ENCODE measurements at regions not wholly inside any gene's neighbourhood (a gene's known extent, or its start where the extent isn't known, plus 50 kb on each side); places are given as distances from the start of the nearest gene placed in this dataset.

DNA sequence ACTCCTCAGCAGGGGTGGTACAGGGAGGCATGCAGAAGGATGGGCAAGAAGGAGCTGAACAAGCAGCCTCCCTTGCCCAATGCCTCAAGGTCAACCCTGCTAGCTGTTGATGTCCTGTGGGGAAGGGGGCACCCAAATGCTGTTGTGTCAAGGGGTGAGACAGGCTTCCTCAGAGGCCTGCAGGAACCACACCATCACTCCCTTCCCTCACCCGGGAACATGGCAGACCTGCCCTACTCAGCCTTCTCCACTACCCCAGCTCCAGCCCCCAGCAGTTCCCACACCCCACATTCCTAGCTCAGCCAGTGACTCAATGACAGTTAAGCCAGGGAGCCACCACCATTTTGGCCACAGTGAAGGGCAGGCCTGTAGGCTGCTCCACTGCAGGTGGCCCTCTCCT lies 53.9 kb upstream of the RMP24 start:
- no peak overlapping the region for H3K4me3 ChIP-seq (ENCODE audit: low read depth, low read length)
- TF ChIP-seq, protein P1, sequence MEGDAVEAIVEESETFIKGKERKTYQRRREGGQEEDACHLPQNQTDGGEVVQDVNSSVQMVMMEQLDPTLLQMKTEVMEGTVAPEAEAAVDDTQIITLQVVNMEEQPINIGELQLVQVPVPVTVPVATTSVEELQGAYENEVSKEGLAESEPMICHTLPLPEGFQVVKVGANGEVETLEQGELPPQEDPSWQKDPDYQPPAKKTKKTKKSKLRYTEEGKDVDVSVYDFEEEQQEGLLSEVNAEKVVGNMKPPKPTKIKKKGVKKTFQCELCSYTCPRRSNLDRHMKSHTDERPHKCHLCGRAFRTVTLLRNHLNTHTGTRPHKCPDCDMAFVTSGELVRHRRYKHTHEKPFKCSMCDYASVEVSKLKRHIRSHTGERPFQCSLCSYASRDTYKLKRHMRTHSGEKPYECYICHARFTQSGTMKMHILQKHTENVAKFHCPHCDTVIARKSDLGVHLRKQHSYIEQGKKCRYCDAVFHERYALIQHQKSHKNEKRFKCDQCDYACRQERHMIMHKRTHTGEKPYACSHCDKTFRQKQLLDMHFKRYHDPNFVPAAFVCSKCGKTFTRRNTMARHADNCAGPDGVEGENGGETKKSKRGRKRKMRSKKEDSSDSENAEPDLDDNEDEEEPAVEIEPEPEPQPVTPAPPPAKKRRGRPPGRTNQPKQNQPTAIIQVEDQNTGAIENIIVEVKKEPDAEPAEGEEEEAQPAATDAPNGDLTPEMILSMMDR (IDR thresholded peaks at IDR 0.05; ENCODE audit: borderline replicate concordance, insufficient read depth, low read depth, low read length), result no peak

DNA sequence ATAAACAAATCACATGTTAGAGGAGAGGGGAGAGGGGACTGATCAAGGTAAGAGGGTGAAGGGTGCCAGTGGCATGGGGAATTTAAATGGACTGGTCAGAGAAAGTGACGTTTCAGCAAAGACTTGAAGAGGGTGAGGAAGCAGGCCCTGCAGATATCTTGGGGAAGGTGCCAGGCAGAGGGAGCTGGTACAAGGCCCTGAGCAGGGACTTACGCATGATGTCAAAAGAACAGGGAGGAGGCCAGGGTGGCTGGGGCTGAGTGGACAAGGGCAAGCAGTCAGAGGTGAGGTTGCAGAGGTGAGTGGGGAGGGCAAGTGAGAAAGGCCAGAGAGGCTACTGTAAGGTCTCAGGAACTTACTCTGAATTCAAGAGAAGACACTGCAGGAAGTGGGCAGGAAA lies 53.3 kb upstream of the RMP24 start:
- TF ChIP-seq, protein P1 (IDR thresholded peaks at IDR 0.05; ENCODE audit: borderline replicate concordance, insufficient read depth, low read depth, low read length), result no peak
- no peak overlapping the region for H3K4me3 ChIP-seq (ENCODE audit: low read depth, low read length)

DNA sequence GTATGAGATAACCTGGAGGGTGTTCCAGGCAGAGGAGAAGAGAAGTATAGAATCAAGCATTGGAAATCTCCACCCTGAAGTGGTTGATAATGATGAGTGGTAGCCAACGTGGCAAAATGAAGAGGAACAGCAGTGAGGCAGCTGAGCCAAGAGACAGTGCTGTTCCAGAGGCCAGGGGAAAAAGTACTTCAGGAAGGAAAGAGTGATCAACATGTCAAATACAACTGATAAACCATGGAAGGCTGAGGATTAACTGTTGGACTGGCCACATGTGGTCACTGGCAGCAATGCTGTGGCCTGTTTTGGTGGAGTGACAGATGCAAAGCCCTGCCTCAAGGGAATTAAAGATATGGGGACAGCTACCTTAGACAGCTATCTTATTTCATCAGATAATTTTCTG lies 51.9 kb upstream of the RMP24 start:
- TF ChIP-seq, protein P1 (IDR thresholded peaks at IDR 0.05; ENCODE audit: borderline replicate concordance, insufficient read depth, low read depth, low read length), result no peak
- H3K4me3 ChIP-seq (ENCODE audit: low read depth, low read length), result no peak overlapping the region
